Esophagus muscularis mucosa (tissue), 4 donors: ENCODE measurements at regions not wholly inside any gene's neighbourhood (a gene's known extent, or its start where the extent isn't known, plus 50 kb on each side); places are given as distances from the start of the nearest gene placed in this dataset.

ENCODE experiments used
- DNase-seq: peaks from one replicate; pipeline ENCODE4 v3.0.0-alpha.2; 2017; ENCODE audit errors: extremely low spot score
- H3K27ac ChIP-seq, 4 donors: fragments of 200-600 bp; sonication (generic); replicated peaks in 1 of 4; 1 replicate in 3 of 4; 2 replicates in 1 of 4; pipeline ENCODE4 v1.5.1; 2016 to 2019; ENCODE audit warnings: mild to moderate bottlenecking in 1 of 4
- H3K27me3 ChIP-seq, 4 donors: fragments of 200-600 bp; sonication (generic); one replicate each; pipeline versions ENCODE4 v1.5.1 to v1.6.0; 2016 to 2019
- H3K36me3 ChIP-seq, 4 donors: fragments of 200-600 bp; sonication (generic); one replicate each; pipeline ENCODE4 v1.5.1; 2016 to 2019
- H3K4me1 ChIP-seq, 4 donors: fragments of 200-600 bp; sonication (generic); one replicate each; pipeline ENCODE4 v1.5.1; 2016 to 2019
- H3K4me3 ChIP-seq, 4 donors: fragments of 200-600 bp; sonication (generic); 1 replicate in 2 of 4; 2 replicates in 2 of 4; pipeline ENCODE4 v1.5.1; 2016 to 2019; ENCODE audit warnings: mild to moderate bottlenecking in 4 of 4, moderate library complexity in 1 of 4
- H3K9me3 ChIP-seq, 4 donors: fragments of 200-600 bp; sonication (generic); 1 replicate in 3 of 4; 2 replicates in 1 of 4; pipeline ENCODE4 v1.5.1; 2016 to 2019
- CTCF ChIP-seq, 3 experiments: fragments of 200-600 bp in 2 of 3; fragments of 450-650 bp in 1 of 3; sonication (generic) in 2 of 3; IDR thresholded peaks; one replicate each; pipeline ENCODE4 v1.5.1; 2017 to 2019; ENCODE audit warnings: antibody characterized with exemption in 3 of 3, mild to moderate bottlenecking in 2 of 3, moderate library complexity in 1 of 3
- EP300 ChIP-seq: sonication (generic); formaldehyde crosslinking; IDR thresholded peaks from one replicate; pipeline ENCODE4 v1.6.1; 2017; ENCODE audit warnings: antibody characterized with exemption
- POLR2A ChIP-seq: fragments of 450-650 bp; IDR thresholded peaks from one replicate; pipeline ENCODE4 v1.6.1; 2017; ENCODE audit warnings: antibody characterized with exemption, moderate library complexity, mild to moderate bottlenecking, low read depth
- POLR2AphosphoS5 ChIP-seq, 2 donors: sonication (generic); formaldehyde crosslinking; IDR thresholded peaks; one replicate each; pipeline ENCODE4 v1.6.1; 2017; ENCODE audit warnings: antibody characterized with exemption in 2 of 2
- WGBS: methylation state at CpG from one replicate; pipeline ENCODE4 v1.1.5; 2018; 5-methylcytosine and 5-hydroxymethylcytosine counted together
- intact Hi-C: fragments of 100-400 bp; cut with DNase I; formaldehyde crosslinking; loops from one replicate; pipeline ENCODE4 v1.15.1; 2023

GRCh38 chr13:44762911-44763310, 186.8 kb upstream of the TSC22D1 start:
- intact Hi-C loops, result no loop called here
- no peaks in the 10 kb centered on the region for H3K27me3 ChIP-seq
- H3K4me3 ChIP-seq, result no peak overlapping the region
- H3K4me1 ChIP-seq, result peaks cover 13 to 23% (median 18%) of the 10 kb centered on the region in 4 donors
- H3K27ac ChIP-seq, result no peak overlapping the region
- H3K36me3 ChIP-seq, result no peaks in the 10 kb centered on the region
- 88% methylated on average over 1 of the region's 1 CpG for WGBS
- no peak for DNase-seq
- no peaks in the 10 kb centered on the region for H3K9me3 ChIP-seq
- TF ChIP-seq POLR2AphosphoS5 (IDR thresholded peaks at IDR 0.05) (no peak), EP300 (no peak), CTCF (IDR thresholded peaks at IDR 0.05) (no peak), POLR2A (no peak)

- H3K4me1 ChIP-seq, result peaks cover 13 to 23% (median 18%) of the 10 kb centered on the region in 4 donors
- peak overlapping the region; percentile 59 to 74 (median 63) for H3K27ac ChIP-seq
- no peaks in the 10 kb centered on the region for H3K9me3 ChIP-seq
- no peaks in the 10 kb centered on the region for H3K27me3 ChIP-seq
- intact Hi-C loops, result no loop called here
- 74% methylated on average over 1 of the region's 1 CpG for WGBS
- H3K36me3 ChIP-seq, result no peaks in the 10 kb centered on the region
- no peak for TF ChIP-seq CTCF (IDR thresholded peaks at IDR 0.05)
- no peak for TF ChIP-seq POLR2AphosphoS5 (IDR thresholded peaks at IDR 0.05)
- TF ChIP-seq EP300, result no peak
- no peak for TF ChIP-seq POLR2A
- H3K4me3 ChIP-seq, result no peak overlapping the region
- no peak for DNase-seq
Measured at GRCh38 chr13:44760434-44760833, 184.3 kb upstream of the TSC22D1 start.

- H3K27me3 ChIP-seq, result no peaks in the 10 kb centered on the region
- H3K4me1 ChIP-seq, result peaks cover 10 to 23% (median 17%) of the 10 kb centered on the region in 4 donors
- H3K27ac ChIP-seq, result peak overlapping the region; percentile 59 to 74 (median 63)
- intact Hi-C loops, result no loop called here
- no peak for TF ChIP-seq CTCF (IDR thresholded peaks at IDR 0.05)
- peak; percentile 17 to 27 for TF ChIP-seq POLR2AphosphoS5 (IDR thresholded peaks at IDR 0.05)
- H3K4me3 ChIP-seq, result no peak overlapping the region
- no peaks in the 10 kb centered on the region for H3K9me3 ChIP-seq
- no peaks in the 10 kb centered on the region for H3K36me3 ChIP-seq
- no peak for DNase-seq
- WGBS, result 58% methylated on average over 6 of the region's 6 CpGs
Measured at GRCh38 chr13:44759384-44760360, 183.5 kb upstream of the TSC22D1 start.

GRCh38 chr13:44758630-44759383, 182.7 kb upstream of the TSC22D1 start:
- peak overlapping the region in 2 of 4 donors; percentile 65 to 74 for H3K27ac ChIP-seq

More at GRCh38 chr13:44758630-44759383, 182.7 kb upstream of the TSC22D1 start:
- Histone ChIP-seq H3K36me3 (no peaks in the 10 kb centered on the region), H3K27me3 (no peaks in the 10 kb centered on the region), H3K4me3 (no peak overlapping the region), H3K9me3 (no peaks in the 10 kb centered on the region), H3K4me1 (peaks cover 10 to 23% (median 17%) of the 10 kb centered on the region in 4 donors)
- intact Hi-C loops, result no loop called here
- 56% methylated on average over 11 of the region's 11 CpGs for WGBS
- no peak for DNase-seq
- TF ChIP-seq EP300 (no peak), POLR2AphosphoS5 (IDR thresholded peaks at IDR 0.05) (no peak), CTCF (IDR thresholded peaks at IDR 0.05) (no peak), POLR2A (no peak)
